Caco-2 (cell line): ENCODE measurements at regions not wholly inside any gene's neighbourhood (a gene's known extent, or its start where the extent isn't known, plus 50 kb on each side); places are given as distances from the start of the nearest gene placed in this dataset.

Source experiments
- BruUV-seq: library from RNA; stranded (reverse); fragments of 400-500 nt; replicated peaks from 2 replicates; lab custom pipeline; 2021; lab: Mats Ljungman, UMichigan
- CTCF ChIA-PET: fragments of 300-600 bp; sonication (Branson Sonifier 250); formaldehyde crosslinking; loops from one replicate; lab custom pipeline; 2022; ENCODE audit warnings: antibody characterized with exemption; lab: Charles Lee
- POLR2A ChIA-PET: fragments of 300-600 bp; sonication (Branson Sonifier 250); formaldehyde crosslinking; loops from one replicate; lab custom pipeline; 2022; ENCODE audit warnings: antibody characterized with exemption; lab: Charles Lee
- DNase-seq, 2 experiments: peaks; one replicate each; pipeline versions ENCODE4 v3.0.0 to v3.0.0-alpha.2; 2020 to 2022
- H3K27me3 ChIP-seq: replicated peaks from 2 replicates; pipeline ENCODE4 v1.6.0; 2011; ENCODE audit warnings: low read length; ENCODE audit not compliant: control insufficient read depth, insufficient read depth
- H3K36me3 ChIP-seq: 2 replicates; pipeline ENCODE4 v1.5.1; 2011; ENCODE audit warnings: low read length; ENCODE audit not compliant: control insufficient read depth, insufficient read depth
- H3K4me1 ChIP-seq: fragments of 250-450 bp; sonication (Bioruptor Pico); 2 replicates; pipeline ENCODE4 v1.5.1; 2020; ENCODE audit warnings: mild to moderate bottlenecking
- H3K4me3 ChIP-seq: 2 replicates; pipeline ENCODE4 v1.5.1; 2011; ENCODE audit warnings: low read depth, mild to moderate bottlenecking, control low read depth, low read length
- H3K9me3 ChIP-seq: fragments of 250-450 bp; sonication (Bioruptor Pico); 2 replicates; pipeline ENCODE4 v1.5.1; 2020; ENCODE audit warnings: mild to moderate bottlenecking, moderate library complexity
- H3K27ac Mint-ChIP-seq: one replicate; pipeline ENCODE4 v1.8.0; 2022; ENCODE audit warnings: mixed read lengths; ENCODE audit not compliant: unreplicated experiment
- H3K27me3 Mint-ChIP-seq: one replicate; pipeline ENCODE4 v1.8.0; 2022; ENCODE audit warnings: mixed read lengths; ENCODE audit not compliant: insufficient read depth, unreplicated experiment
- H3K36me3 Mint-ChIP-seq: one replicate; pipeline ENCODE4 v1.8.0; 2022; ENCODE audit warnings: mild to moderate bottlenecking, mixed read lengths; ENCODE audit not compliant: insufficient read depth, unreplicated experiment
- H3K4me1 Mint-ChIP-seq: one replicate; pipeline ENCODE4 v1.8.0; 2022; ENCODE audit warnings: low read depth, mixed read lengths; ENCODE audit not compliant: unreplicated experiment
- H3K4me3 Mint-ChIP-seq: one replicate; pipeline ENCODE4 v1.8.0; 2022; ENCODE audit warnings: mild to moderate bottlenecking, moderate library complexity, mixed read lengths; ENCODE audit not compliant: unreplicated experiment
- H3K9me3 Mint-ChIP-seq: one replicate; pipeline ENCODE4 v1.8.0; 2022; ENCODE audit warnings: mixed read lengths; ENCODE audit not compliant: unreplicated experiment
- CTCF ChIP-seq, 2 experiments: fragments of 200-600 bp in 1 of 2; IDR thresholded peaks; 1 replicate in 1 of 2; 2 replicates in 1 of 2; pipeline versions ENCODE4 v1.5.1 to v1.8.0; 2011 to 2022; ENCODE audit warnings: antibody characterized with exemption in 1 of 2, control low read depth in 1 of 2, inconsistent platforms in 1 of 2, low read depth in 1 of 2, low read length in 1 of 2, mild to moderate bottlenecking in 1 of 2, moderate library complexity in 1 of 2; ENCODE audit not compliant: insufficient read depth in 1 of 2, severe bottlenecking in 1 of 2, unreplicated experiment in 1 of 2
- intact Hi-C: fragments of 100-400 bp; cut with micrococcal nuclease; formaldehyde crosslinking; loops from one replicate; pipeline ENCODE4 v1.10.0; 2022; ENCODE audit not compliant: unreplicated experiment

DNA sequence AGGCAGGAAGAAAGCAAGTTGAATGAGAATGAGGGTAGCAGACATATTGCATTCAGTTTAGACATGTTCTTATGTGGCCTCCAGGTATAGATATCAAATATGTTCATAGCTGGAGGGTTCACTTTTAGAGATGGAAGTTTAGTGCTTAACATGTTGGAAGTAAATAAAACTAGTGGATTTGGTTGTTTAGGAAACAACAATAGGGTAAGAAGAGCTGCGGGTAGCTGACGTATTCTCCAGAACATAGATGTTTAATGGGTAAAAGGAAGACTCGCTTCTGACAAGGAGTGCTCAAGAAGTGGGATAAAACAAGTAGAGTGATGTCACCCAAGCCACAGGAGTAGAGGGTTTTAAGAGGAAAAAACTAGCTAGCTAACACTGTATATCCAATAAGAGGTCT, 128.4 kb upstream of the COL21A1 start:
- BruUV-seq, result no TSS peak
- Histone ChIP-seq H3K9me3 (no peaks in the 10 kb centered on the region), H3K4me1 (peaks cover 34% of the 10 kb centered on the region), H3K4me3 (no peak overlapping the region), H3K27me3 (no peaks in the 10 kb centered on the region), H3K36me3 (no peaks in the 10 kb centered on the region)
- no peaks in the 10 kb centered on the region for H3K9me3 Mint-ChIP-seq
- no peak overlapping the region for H3K4me3 Mint-ChIP-seq
- H3K4me1 Mint-ChIP-seq, result peaks cover 42% of the 10 kb centered on the region
- no peaks in the 10 kb centered on the region for H3K27me3 Mint-ChIP-seq
- ChIA-PET POLR2A (interaction anchor here (0.7 kb wide), 1 partner anchor 166 kb away, joined by 13 read pairs; no protein-coding TSS in a partner anchor), CTCF (no interaction called here)
- H3K36me3 Mint-ChIP-seq, result no peaks in the 10 kb centered on the region
- intact Hi-C loops, result no loop called here
- H3K27ac Mint-ChIP-seq, result no peak overlapping the region
- no peak for TF ChIP-seq CTCF (IDR thresholded peaks at IDR 0.05; ENCODE audit: insufficient read depth in 1 of 2, low read depth in 1 of 2, low read length in 1 of 2, severe bottlenecking in 1 of 2, unreplicated experiment in 1 of 2)
- DNase-seq, result no peak

GRCh38 chr6:56374841-56375369, 127.5 kb upstream of the COL21A1 start:
- CTCF ChIA-PET, result no interaction called here
- no peak for DNase-seq
- H3K9me3 ChIP-seq, result no peaks in the 10 kb centered on the region
- Mint-ChIP-seq H3K9me3 (no peaks in the 10 kb centered on the region), H3K27me3 (no peaks in the 10 kb centered on the region), H3K27ac (no peak overlapping the region), H3K36me3 (no peaks in the 10 kb centered on the region), H3K4me1 (peaks cover 44% of the 10 kb centered on the region), H3K4me3 (no peak overlapping the region)
- H3K4me3 ChIP-seq, result no peak overlapping the region
- H3K36me3 ChIP-seq, result no peaks in the 10 kb centered on the region
- no peaks in the 10 kb centered on the region for H3K27me3 ChIP-seq
- intact Hi-C loops, result loop anchor here (5.0 kb wide), 1 partner anchor 107 kb away; no protein-coding TSS in a partner anchor
- peaks cover 42% of the 10 kb centered on the region for H3K4me1 ChIP-seq
- TF ChIP-seq CTCF (IDR thresholded peaks at IDR 0.05; ENCODE audit: insufficient read depth in 1 of 2, low read depth in 1 of 2, low read length in 1 of 2, severe bottlenecking in 1 of 2, unreplicated experiment in 1 of 2), result no peak
- BruUV-seq, result no TSS peak
- POLR2A ChIA-PET, result no interaction called here

GRCh38 chr6:56372406-56372995, 125.1 kb upstream of the COL21A1 start:
- H3K4me1 Mint-ChIP-seq, result peaks cover 27% of the 10 kb centered on the region
- DNase-seq, result no peak
- H3K9me3 ChIP-seq, result no peaks in the 10 kb centered on the region
- ChIA-PET POLR2A (no interaction called here), CTCF (interaction anchor here (0.6 to 1.5 kb wide), 3 partner anchors 38 to 198 kb away, joined by 3 to 4 read pairs (median 3); no protein-coding TSS in a partner anchor)
- H3K4me3 ChIP-seq, result no peak overlapping the region
- TF ChIP-seq CTCF (IDR thresholded peaks at IDR 0.05; ENCODE audit: insufficient read depth in 1 of 2, low read depth in 1 of 2, low read length in 1 of 2, severe bottlenecking in 1 of 2, unreplicated experiment in 1 of 2), result no peak
- no peaks in the 10 kb centered on the region for H3K27me3 ChIP-seq
- BruUV-seq, result no TSS peak
- H3K9me3 Mint-ChIP-seq, result no peaks in the 10 kb centered on the region
- no peaks in the 10 kb centered on the region for H3K36me3 Mint-ChIP-seq
- no peak overlapping the region for H3K4me3 Mint-ChIP-seq
- H3K27me3 Mint-ChIP-seq, result no peaks in the 10 kb centered on the region
- peaks cover 31% of the 10 kb centered on the region for H3K4me1 ChIP-seq
- H3K27ac Mint-ChIP-seq, result no peak overlapping the region
- no peaks in the 10 kb centered on the region for H3K36me3 ChIP-seq
- intact Hi-C loops, result loop anchor here (1.0 to 5.0 kb wide), 2 partner anchors 27 to 110 kb away; no protein-coding TSS in a partner anchor
